NAMALWA (cell line): ENCODE measurements at regions not wholly inside any gene's neighbourhood (a gene's known extent, or its start where the extent isn't known, plus 50 kb on each side); places are given as distances from the start of the nearest gene placed in this dataset.

Experiments used
- DNase-seq: peaks from one replicate; pipeline ENCODE4 v3.0.0-alpha.2; 2015; ENCODE audit warnings: low spot score

DNA sequence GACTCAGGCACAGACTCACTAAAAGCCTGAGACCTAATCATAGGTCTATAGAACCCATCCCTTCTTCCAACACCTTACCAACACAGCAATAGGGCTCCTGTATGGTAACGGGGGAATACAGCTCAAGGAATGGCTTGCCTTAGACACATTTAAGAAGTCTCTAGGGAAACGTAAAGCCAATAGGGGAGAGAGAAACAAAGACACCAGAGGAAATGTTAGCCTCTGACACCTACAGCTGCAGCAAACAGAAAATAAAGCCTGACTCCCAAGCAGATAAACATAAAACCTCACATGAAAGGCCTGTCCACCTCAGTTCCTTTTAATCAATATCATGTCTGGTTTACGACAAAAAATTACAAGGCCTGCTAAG, 51.1 kb upstream of the NCOA1 start:
- DNase-seq = no peak

DNA sequence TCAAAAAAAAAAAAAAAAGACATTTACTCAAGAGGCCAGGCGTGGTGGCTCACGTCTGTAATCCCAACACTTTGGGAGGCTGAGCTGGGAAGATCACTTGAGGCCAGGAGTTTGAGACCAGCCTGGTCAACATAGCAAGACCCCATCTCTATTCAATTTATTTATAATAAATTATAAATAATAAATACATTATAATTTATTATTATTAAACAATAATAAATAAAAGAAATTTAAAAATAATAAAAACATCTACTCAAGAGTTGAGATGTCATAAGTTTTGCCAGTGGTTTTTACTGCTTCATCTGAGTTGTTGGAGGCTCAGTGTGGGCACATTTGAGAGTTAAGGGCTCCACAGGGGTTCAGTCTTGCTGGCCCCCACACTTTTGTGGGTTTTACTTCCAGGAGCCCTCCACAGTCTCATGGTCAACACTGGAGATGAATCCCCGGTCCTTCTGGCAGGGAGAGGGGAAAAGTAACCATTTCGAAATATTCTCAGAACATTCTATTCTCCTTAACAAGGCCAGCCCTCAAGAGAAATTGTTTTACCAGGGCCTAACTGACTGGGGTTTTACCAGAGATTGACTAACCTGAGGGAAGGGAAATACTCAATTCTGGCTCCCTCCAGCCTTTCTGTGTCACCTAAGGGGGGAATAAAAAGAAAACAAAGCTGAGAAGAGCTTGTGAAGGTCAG, 51.6 kb upstream of the NCOA1 start:
- DNase-seq = no peak

DNA sequence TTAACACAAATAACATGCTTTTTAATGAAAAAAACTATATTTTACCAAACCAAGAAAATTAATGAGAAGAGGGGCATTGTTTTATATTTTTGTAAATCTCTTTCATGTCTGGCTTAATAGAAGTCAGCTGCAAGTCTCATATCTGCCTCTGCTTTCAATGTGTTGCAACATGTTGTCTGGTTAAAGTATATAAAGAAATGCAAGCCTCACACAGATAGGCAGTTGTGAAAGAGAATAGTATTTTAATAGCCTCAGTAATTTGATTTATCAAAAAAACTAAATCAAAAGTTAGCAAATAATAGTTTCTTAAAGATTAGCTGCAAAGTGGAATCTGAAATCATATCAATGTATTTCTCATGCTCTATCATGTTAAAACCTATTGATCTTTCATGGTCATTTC, 52.9 kb upstream of the NCOA1 start:
- DNase-seq = no peak

DNA sequence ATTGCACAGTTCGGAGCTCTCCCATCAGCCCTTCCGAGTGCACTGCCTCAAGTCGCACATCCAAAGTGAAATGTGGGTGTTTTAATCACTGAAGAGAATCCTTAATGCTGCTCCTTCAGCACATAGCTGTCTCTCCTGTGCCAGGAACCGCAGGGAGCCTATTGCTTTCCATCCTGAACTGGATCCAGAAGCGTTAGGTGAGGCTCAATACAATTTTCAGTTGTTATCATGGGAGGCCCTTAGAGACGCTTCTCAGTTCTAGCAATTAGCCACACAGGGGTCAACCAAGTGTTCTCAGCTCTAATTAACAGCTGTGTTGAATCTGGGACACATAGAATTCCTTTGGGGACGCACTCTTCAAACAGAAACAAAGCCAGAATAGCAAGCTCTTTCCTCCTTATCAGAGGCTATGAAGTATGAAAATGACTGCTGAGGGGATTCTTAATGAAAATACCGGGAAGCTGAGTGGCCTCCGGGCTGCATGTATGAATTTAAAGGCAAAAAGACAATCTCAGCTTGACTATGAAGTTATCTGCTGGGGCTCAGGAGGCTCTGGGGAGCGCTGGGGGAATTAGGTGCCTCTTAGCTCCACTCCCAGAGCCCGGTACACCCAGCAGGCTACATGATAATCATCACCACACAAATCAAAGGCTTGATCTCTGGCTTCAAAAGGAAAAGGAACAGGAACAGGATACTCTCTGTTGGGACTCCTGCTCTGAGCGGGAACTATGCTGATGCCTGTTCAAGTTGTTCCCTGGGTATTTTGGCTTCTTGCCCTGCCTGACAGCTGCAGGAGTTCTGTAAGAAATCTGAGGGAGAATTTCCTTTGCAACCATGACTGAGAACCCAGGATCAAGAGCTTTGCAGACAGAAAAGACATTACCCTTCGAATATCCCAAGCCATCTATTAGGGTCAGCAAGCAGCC, 55.4 kb upstream of the NCOA1 start:
- DNase-seq = no peak

DNA sequence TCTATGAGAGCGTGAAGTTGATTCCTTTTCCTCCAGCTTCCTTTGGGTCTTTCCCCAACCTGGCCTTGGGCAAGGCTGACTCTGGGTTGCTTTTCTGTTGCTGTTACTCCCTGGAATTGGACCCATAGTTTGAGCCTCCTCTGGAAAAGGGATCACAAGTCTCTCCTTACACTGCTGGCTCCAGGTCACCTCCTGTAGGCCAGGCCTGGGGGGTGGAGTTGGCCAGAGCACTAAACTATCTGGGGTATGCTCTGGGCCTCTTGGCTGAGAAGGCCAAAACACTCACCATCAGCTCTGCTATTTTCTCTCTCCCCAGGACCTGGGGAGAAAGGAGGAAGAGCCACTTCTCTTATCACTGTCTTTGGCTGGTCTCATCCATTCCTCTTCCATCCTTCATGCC, 56.5 kb upstream of the NCOA1 start:
- DNase-seq = no peak

GRCh38 chr2:24432735-24433134, 58.3 kb upstream of the NCOA1 start:
- DNase-seq = peak; percentile 30

DNA sequence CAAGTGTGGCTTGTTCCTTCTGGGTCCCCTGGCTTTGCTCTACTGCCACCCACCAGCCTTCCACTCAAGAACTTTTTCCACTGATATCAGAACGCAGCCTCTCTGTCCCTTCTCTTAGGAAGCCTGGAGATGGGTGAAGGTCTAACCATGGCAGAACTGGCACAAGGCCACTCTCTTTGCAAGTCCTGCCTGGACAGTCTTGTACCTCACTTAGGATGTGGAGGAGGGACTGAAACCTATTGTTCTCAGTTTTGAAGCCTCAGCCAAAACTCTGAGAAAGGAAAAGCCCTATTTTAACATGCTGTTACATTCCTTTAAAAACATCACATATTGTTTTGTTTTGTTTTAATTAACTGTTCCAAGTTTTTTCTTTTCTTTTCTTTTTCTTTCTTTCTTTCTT, 58.9 kb upstream of the NCOA1 start:
- no peak for DNase-seq

- DNase-seq = no peak
Measured at GRCh38 chr2:24429197-24430074, 61.6 kb upstream of the NCOA1 start.

- DNase-seq = no peak
Measured at GRCh38 chr2:24424387-24424786, 64.1 kb upstream of the ITSN2 start.

DNA sequence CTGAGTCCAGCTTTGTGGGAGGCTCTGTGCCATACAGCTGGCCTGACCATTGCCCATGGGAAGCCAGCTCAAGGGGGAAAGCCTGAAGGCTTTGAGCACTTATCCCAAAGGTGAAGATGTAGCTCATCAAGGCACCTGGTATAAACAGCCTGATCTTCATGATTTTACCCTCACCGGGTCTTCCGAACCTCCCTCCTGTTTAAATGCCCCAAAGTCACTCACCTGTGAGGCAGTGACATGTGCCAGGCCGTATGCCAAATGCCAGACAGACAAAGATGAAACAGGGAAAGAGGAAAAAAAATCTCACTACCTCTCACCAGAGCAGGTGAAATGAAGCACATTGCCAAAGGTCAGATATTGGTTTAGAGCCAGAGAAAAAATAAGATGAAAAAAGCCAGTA, 62.8 kb upstream of the ITSN2 start:
- no peak for DNase-seq

- DNase-seq = peak; percentile 66
Measured at GRCh38 chr2:24421668-24422067, 61.3 kb upstream of the ITSN2 start.

- no peak for DNase-seq
Measured at GRCh38 chr2:24420373-24420772, 60.0 kb upstream of the ITSN2 start.

- DNase-seq = no peak
Measured at GRCh38 chr2:24418166-24418841, 58.0 kb upstream of the ITSN2 start.

- no peak for DNase-seq
Measured at GRCh38 chr2:24412812-24413211, 52.5 kb upstream of the ITSN2 start.

GRCh38 chr2:24411488-24412151, 51.3 kb upstream of the ITSN2 start:
- no peak for DNase-seq

GRCh38 chr2:24410976-24411375, 50.6 kb upstream of the ITSN2 start:
- DNase-seq = no peak

DNA sequence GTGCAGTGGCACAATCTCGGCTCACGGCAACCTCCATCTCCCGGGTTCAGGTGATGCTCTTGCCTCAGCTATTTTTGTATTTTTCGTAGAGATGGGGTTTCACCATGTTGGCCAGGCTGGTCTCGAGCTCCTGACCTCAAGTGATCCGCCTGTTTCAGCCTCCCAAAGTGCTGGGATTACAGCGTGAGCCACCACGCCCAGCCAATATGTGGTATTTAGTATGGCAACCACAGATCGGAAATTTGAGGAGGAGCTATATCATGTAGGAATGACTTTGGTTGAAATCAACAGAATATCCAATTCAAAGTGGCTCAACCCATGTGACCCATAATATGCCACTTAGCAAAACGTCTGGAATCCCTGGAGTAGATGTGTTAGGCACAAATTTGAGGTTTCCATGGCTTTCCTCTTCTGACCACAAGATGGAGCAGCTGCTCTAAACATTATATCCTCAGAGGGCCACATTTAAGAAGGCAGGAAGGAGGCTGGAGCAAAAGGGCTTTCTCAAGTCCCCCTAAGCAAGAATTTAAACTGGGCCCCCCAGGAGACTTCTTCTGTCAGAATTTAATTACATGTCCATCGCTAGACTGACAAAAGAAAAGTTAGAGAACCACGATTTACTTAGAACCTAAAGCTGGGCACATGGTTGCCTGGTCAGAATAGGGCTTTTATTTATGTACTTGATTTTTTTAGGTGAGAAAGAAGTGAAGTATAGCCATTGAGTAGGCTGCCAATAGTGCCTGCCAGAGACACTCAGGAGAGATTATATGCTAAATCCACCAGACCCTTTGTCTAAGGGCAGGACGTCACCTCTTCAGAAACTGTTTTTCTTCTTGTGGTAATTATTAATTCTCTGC, 49.6 kb upstream of the ITSN2 start:
- DNase-seq = peak; percentile 81
